RWPE2 (cell line): ENCODE measurements at regions not wholly inside any gene's neighbourhood (a gene's known extent, or its start where the extent isn't known, plus 50 kb on each side); places are given as distances from the start of the nearest gene placed in this dataset.
A peak's percentile ranks its signal among the peaks of the same experiment; 100 is the strongest.
"Not testable (repeated sequence)": the region's sequence is repeated elsewhere in the genome, so short reads cannot be mapped to it uniquely, and the experiment has no call there.

Source experiments
- ATAC-seq: fragments of 200-7000 bp; cut with Tn5 transposase; 3 replicates; pipeline ENCODE4 v1.9.1; 2021; ENCODE audit warnings: low read depth
- DNase-seq: peaks from one replicate; pipeline ENCODE4 v3.0.0-alpha.2; 2020; ENCODE audit warnings: low spot score
- H3K27ac ChIP-seq: fragments of 450-650 bp; 2 replicates; pipeline ENCODE4 v1.5.1; 2017; ENCODE audit warnings: mild to moderate bottlenecking; ENCODE audit not compliant: poor library complexity, severe bottlenecking
- H3K27me3 ChIP-seq: fragments of 250-450 bp; sonication (Bioruptor Pico); 2 replicates; pipeline ENCODE4 v1.5.1; 2021; ENCODE audit warnings: mild to moderate bottlenecking, moderate library complexity; ENCODE audit not compliant: insufficient read depth, poor library complexity, severe bottlenecking
- H3K36me3 ChIP-seq: fragments of 250-450 bp; sonication (Bioruptor Pico); 2 replicates; pipeline ENCODE4 v1.5.1; 2020; ENCODE audit warnings: low read depth, mild to moderate bottlenecking, moderate library complexity
- H3K4me1 ChIP-seq: fragments of 250-450 bp; sonication (Bioruptor Pico); 2 replicates; pipeline ENCODE4 v1.5.1; 2021; ENCODE audit warnings: mild to moderate bottlenecking, moderate library complexity; ENCODE audit not compliant: insufficient read depth, poor library complexity, severe bottlenecking
- H3K4me3 ChIP-seq: fragments of 250-450 bp; sonication (Bioruptor Pico); 2 replicates; pipeline ENCODE4 v1.5.1; 2021; ENCODE audit warnings: mild to moderate bottlenecking, moderate library complexity; ENCODE audit not compliant: severe bottlenecking
- H3K9me3 ChIP-seq: fragments of 250-450 bp; sonication (Bioruptor Pico); 2 replicates; pipeline ENCODE4 v1.5.1; 2021; ENCODE audit warnings: mild to moderate bottlenecking, moderate library complexity; ENCODE audit not compliant: severe bottlenecking
- CTCF ChIP-seq: fragments of 450-650 bp; IDR thresholded peaks from one replicate; pipeline ENCODE4 v1.5.1; 2017; ENCODE audit warnings: mild to moderate bottlenecking, moderate library complexity; ENCODE audit not compliant: poor library complexity, severe bottlenecking

DNA sequence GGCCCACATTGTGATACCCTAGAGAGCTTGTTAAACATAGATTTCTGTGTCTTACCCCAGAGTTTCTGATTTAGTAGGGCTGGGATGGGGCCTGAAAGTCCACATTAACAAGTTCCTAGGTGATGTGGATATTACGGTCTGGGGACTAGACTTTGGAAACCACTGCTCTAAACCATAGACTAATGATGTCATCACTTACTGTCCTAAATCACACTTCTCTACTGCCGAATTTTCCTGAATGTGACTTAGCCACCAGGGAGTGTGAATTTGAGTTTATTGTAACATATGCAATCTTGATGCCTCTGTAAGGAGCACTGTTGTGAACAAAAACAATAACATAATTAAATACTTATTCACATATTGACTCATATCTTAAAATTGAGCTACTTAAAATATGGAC lies 165.6 kb downstream of the BTBD3 start:
- no peaks in the 10 kb centered on the region for H3K9me3 ChIP-seq
- H3K27me3 ChIP-seq = peaks cover 13% of the 10 kb centered on the region
- H3K27ac ChIP-seq = no peak overlapping the region
- TF ChIP-seq CTCF = no peak
- DNase-seq = no peak
- H3K36me3 ChIP-seq = no peaks in the 10 kb centered on the region
- ATAC-seq = no peak
- H3K4me3 ChIP-seq = no peak overlapping the region
- H3K4me1 ChIP-seq = no peaks in the 10 kb centered on the region

GRCh38 chr20:12084482-12084881 lies 166.8 kb downstream of the BTBD3 start:
- no peak overlapping the region for H3K27ac ChIP-seq
- no peaks in the 10 kb centered on the region for H3K4me1 ChIP-seq
- H3K4me3 ChIP-seq = no peak overlapping the region
- ATAC-seq (no peak), DNase-seq (no peak)
- no peaks in the 10 kb centered on the region for H3K9me3 ChIP-seq
- TF ChIP-seq CTCF = no peak
- no peaks in the 10 kb centered on the region for H3K36me3 ChIP-seq
- H3K27me3 ChIP-seq = peaks cover 9% of the 10 kb centered on the region

GRCh38 chr20:12086359-12086758 lies 168.7 kb downstream of the BTBD3 start:
- TF ChIP-seq CTCF = no peak
- ATAC-seq (no peak), DNase-seq (no peak)

GRCh38 chr20:12090920-12091319 lies 173.2 kb downstream of the BTBD3 start:
- no peaks in the 10 kb centered on the region for H3K36me3 ChIP-seq
- peak; percentile 58; the same call in 2 of the 3 replicates for ATAC-seq
- no peak overlapping the region for H3K27ac ChIP-seq
- no peak overlapping the region for H3K4me3 ChIP-seq
- H3K9me3 ChIP-seq = no peaks in the 10 kb centered on the region
- no peaks in the 10 kb centered on the region for H3K4me1 ChIP-seq
- no peak for TF ChIP-seq CTCF
- H3K27me3 ChIP-seq = no peaks in the 10 kb centered on the region
- no peak for DNase-seq

More at GRCh38 chr20:12086359-12086758, 168.7 kb downstream of the BTBD3 start:
- no peaks in the 10 kb centered on the region for H3K36me3 ChIP-seq
- no peaks in the 10 kb centered on the region for H3K9me3 ChIP-seq
- no peaks in the 10 kb centered on the region for H3K4me1 ChIP-seq
- H3K27me3 ChIP-seq = no peaks in the 10 kb centered on the region
- no peak overlapping the region for H3K4me3 ChIP-seq
- no peak overlapping the region for H3K27ac ChIP-seq

DNA sequence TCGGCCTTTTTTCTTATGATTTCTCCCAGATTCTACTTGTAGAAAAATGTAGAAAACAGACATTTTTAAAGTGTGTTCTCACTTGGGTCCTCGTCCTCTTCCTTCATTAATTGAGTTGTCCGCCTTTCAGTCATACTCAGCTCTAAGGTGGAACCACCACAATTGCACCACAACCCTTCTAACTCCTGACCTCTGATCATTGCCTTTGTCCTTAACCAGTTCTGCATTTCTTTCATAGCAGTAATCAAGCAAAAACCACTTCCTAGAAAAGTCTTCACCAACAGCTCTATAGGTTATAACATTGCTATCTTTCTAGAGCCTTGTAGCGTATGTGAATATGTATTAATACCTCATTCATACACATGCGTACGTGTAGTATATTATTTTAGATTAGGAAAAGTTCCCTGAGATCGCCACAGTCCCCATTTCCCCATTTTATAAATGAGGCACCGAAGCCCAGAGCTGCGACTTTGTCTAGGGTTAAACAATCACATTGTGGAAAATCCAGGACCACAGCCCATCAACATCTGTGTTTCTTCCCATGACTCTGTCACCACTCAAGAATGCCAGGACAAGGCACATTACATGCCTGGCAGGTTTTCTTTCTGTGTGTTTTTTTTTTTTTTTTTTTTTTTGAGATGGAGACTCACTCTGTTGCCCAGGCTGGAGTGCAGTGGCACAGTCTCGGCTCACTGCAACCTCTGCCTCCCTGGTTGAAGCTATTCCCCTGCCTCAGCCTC lies 175.5 kb downstream of the BTBD3 start:
- H3K27me3 ChIP-seq = no peaks in the 10 kb centered on the region
- no peak for TF ChIP-seq CTCF
- DNase-seq = no peak
- no peaks in the 10 kb centered on the region for H3K9me3 ChIP-seq
- no peak for ATAC-seq
- no peaks in the 10 kb centered on the region for H3K36me3 ChIP-seq
- no peaks in the 10 kb centered on the region for H3K4me1 ChIP-seq
- H3K27ac ChIP-seq = no peak overlapping the region
- H3K4me3 ChIP-seq = no peak overlapping the region

DNA sequence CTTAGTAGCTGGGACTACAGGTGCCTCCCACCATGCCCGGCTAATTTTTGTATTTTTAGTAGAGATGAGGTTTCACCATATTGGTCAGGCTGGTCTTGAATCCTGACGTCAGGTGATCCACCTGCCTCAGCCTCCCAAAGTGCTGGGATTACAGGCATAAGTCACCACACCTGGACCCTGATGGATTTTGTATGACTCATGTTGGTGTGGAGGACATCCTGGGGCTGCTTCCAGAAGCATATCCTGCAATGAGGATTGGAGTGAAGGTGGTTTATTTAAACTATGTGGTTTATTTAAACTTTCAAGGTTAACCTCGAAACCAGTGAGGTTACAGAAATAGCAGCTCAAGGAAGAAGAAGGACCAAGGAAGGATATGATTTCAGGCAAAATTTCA lies 176.1 kb downstream of the BTBD3 start:
- ATAC-seq, H3K4me1 ChIP-seq, H3K36me3 ChIP-seq, DNase-seq, H3K27me3 ChIP-seq, H3K27ac ChIP-seq, H3K9me3 ChIP-seq, H3K4me3 ChIP-seq: not testable (repeated sequence)
